GM12873 (cell line): ENCODE measurements at regions not wholly inside any gene's neighbourhood (a gene's known extent, or its start where the extent isn't known, plus 50 kb on each side); places are given as distances from the start of the nearest gene placed in this dataset.

Source experiments
- CTCF ChIP-seq: IDR thresholded peaks from 2 replicates; pipeline ENCODE4 v1.5.1; 2012; ENCODE audit warnings: low read depth, mild to moderate bottlenecking, moderate library complexity, low read length, control low read depth; ENCODE audit not compliant: insufficient read depth; ENCODE audit errors: missing control alignments

GRCh38 chr3:80999481-80999880, 762.0 kb downstream of the GBE1 start:
- no peak for TF ChIP-seq CTCF

GRCh38 chr3:80998022-80998421, 763.4 kb downstream of the GBE1 start:
- no peak for TF ChIP-seq CTCF

DNA sequence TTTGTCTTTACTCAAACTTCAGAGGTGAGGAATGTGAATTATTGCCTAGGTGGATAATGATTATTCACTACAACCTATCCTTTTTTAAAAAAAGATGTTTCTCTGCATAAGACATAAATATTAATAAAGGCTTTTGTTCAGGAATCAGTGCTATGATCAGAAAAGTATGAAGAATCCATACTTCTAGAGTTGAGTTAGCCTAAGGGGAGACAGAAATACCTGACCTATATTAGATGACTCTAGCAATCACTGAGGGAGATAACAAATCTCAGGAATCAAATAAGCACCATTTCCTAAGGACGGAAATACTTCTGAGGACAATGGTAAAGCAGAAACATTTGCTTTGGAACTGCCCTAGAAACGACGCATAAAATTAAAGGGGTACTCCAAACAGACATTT, 763.8 kb downstream of the GBE1 start:
- no peak for TF ChIP-seq CTCF

DNA sequence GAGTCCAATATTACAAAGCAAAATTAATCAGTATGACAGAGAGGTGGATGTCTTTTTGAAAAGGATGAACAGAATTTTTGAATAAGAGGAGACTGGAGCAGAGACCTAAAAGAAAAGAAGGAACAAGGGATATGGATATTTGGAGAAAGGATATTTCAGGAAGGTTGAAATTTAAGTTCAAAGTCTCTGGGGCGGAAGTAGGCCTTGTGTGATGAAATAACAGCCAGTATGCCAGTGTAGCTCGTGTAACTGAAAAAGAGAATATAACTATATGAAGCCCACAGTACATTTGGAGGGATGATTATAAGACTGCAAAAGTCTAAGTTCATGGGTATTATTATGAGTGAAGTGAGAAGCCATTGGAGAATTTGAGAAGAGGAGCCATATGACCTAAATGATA, 766.7 kb downstream of the GBE1 start:
- no peak for TF ChIP-seq CTCF

GRCh38 chr3:80994085-80994665, 767.3 kb downstream of the GBE1 start:
- TF ChIP-seq CTCF, result no peak

DNA sequence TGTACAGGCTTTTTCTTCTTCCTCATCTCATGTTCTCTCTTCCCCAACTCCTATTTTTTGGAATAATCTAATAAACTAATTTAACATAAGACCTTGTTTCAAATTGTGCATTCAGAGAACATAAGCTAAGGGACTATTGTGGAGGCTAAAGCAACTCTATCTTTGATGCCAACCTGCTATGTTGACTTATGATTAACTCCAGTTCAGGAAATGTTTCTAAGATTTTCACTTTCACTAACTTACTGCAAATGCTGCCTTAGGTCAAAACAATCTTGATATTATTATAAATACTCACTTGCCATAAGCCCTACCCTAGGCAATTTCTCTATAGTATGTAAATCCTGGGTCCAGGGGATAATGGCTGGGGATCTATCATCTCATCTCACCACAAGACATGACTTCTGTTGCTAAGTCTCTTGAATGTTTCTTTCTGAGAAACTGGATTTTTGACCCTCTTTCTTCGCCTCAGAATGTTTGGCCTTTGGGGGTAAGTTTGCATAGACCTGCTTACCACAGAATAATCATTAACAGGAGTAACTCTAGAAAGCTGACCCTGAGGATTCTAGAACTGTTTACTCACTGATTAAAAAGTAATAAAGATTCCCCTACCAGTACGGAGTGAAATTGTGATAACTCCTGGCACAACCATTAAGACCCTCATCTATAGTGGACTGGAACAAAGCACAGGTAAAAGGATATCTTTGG, 768.1 kb downstream of the GBE1 start:
- TF ChIP-seq CTCF, result no peak

GRCh38 chr3:80983753-80984152, 777.7 kb downstream of the GBE1 start:
- TF ChIP-seq CTCF, result no peak
